IPS DF 6.9 (cell line): ENCODE measurements at regions not wholly inside any gene's neighbourhood (a gene's known extent, or its start where the extent isn't known, plus 50 kb on each side); places are given as distances from the start of the nearest gene placed in this dataset.

Experiments used
- DNase-seq: peaks from one replicate; pipeline ENCODE4 v3.0.0-alpha.2; 2013; ENCODE audit warnings: low read depth, low spot score
- H3K27ac ChIP-seq: one replicate; pipeline ENCODE4 v1.5.1; 2013; ENCODE audit warnings: low read length, control low read depth
- H3K27me3 ChIP-seq: 2 replicates; pipeline ENCODE4 v1.6.1; 2013; ENCODE audit warnings: mild to moderate bottlenecking, low read length; ENCODE audit not compliant: control insufficient read depth, insufficient read depth
- H3K36me3 ChIP-seq: 2 replicates; pipeline ENCODE4 v1.6.1; 2013; ENCODE audit warnings: low read length; ENCODE audit not compliant: control insufficient read depth, insufficient read depth
- H3K4me1 ChIP-seq: 2 replicates; pipeline ENCODE4 v1.6.1; 2013; ENCODE audit warnings: low read length; ENCODE audit not compliant: control insufficient read depth, insufficient read depth
- H3K4me3 ChIP-seq: 2 replicates; pipeline ENCODE4 v1.5.1; 2013; ENCODE audit warnings: mild to moderate bottlenecking, low read length
- H3K9me3 ChIP-seq: 2 replicates; pipeline ENCODE4 v1.6.1; 2013; ENCODE audit warnings: low read length, inconsistent platforms; ENCODE audit not compliant: control insufficient read depth, insufficient read depth
- WGBS: extraction: QIAGEN DNeasy Blood & Tissue Kit; methylation state at CpG from one replicate; pipeline ENCODE4 v1.1.7; 2013; ENCODE audit warnings: mixed read lengths, missing lambda C conversion rate; ENCODE audit not compliant: insufficient read length, insufficient coverage; 5-methylcytosine and 5-hydroxymethylcytosine counted together

DNA sequence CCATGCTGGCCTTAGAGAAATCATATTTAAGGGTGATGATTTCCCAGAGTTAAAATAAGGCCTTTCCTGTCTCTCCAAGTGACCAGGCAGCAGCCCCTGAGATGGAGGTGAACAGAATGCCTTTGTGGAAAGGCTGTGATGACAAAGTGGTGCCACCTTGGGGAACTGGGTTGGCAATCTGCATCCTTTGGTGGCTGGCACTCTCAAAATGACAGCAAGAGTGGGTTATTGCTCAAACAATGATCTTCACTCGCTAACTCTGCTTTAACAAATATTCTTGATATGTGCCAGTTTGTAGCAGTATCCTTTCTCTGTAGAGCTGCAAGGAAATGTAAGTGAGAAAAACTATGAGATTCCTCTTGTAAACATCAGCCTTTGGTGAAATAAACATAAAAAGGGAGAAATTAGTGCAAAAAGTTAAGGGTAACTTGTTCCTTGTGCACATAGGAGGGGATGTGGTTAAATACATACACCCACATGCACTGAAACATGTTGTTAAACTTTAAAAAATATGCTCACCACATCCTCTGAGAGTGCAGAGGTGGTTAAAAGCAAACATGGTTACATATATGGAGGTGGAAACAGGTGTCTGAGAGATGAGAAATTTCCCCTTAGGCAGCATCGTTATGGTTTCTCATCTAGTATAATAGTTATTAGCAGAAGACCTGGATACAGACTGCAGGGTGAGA is 373.4 kb upstream of the CTNND2 start:
- Histone ChIP-seq H3K4me3 (no peak overlapping the region), H3K36me3 (no peaks in the 10 kb centered on the region), H3K27ac (no peak overlapping the region), H3K27me3 (no peaks in the 10 kb centered on the region), H3K9me3 (no peaks in the 10 kb centered on the region), H3K4me1 (no peaks in the 10 kb centered on the region)
- no CpG with 5 or more reads among the region's 2 CpGs for WGBS
- no peak for DNase-seq

DNA sequence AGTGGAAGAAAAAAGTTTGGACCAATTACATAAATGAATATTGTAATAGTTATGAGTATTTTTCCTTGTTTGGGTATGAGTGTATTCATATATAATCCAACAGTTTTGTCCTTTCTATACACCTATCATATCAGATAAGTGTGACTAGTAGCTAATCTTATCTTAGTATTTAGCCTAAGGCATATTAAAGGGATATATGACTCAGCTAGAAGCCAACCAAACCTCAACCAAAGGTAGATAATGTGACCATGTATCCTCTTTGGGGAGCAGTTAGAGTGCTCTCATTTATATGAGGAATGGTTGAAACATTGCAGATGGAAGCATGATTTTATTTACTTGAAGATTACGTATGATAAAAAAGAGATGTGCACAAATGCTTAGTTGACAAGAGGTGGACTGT is 370.0 kb upstream of the CTNND2 start:
- no peaks in the 10 kb centered on the region for H3K4me1 ChIP-seq
- H3K4me3 ChIP-seq, result no peak overlapping the region
- DNase-seq, result no peak
- H3K27ac ChIP-seq, result no peak overlapping the region
- H3K9me3 ChIP-seq, result no peaks in the 10 kb centered on the region
- WGBS, result no CpG with 5 or more reads among the region's 1 CpG
- H3K36me3 ChIP-seq, result no peaks in the 10 kb centered on the region
- H3K27me3 ChIP-seq, result no peaks in the 10 kb centered on the region

DNA sequence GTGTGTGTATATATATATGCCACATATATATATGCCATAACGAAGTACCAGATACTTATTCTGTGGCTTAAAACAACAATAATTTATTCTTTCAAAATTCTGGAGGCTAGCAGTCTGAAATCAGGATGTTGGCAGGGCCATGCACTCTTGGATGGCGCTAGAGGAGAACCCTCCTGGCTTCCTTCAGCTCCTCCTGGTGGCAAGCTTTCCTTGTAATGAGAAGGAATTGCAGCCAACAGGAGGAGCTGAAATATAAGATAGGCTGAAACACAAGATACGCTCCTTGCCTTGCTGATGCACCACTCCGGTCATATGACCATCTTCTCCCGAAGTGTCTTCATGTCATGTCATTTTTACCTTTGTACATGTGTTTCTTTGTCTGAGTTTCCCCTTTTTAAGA is 368.1 kb upstream of the CTNND2 start:
- H3K27ac ChIP-seq, result no peak overlapping the region
- H3K4me1 ChIP-seq, result no peaks in the 10 kb centered on the region
- H3K9me3 ChIP-seq, result no peaks in the 10 kb centered on the region
- H3K27me3 ChIP-seq, result no peaks in the 10 kb centered on the region
- H3K4me3 ChIP-seq, result no peak overlapping the region
- WGBS, result no CpG with 5 or more reads among the region's 5 CpGs
- DNase-seq, result peak; percentile 47
- no peaks in the 10 kb centered on the region for H3K36me3 ChIP-seq

DNA sequence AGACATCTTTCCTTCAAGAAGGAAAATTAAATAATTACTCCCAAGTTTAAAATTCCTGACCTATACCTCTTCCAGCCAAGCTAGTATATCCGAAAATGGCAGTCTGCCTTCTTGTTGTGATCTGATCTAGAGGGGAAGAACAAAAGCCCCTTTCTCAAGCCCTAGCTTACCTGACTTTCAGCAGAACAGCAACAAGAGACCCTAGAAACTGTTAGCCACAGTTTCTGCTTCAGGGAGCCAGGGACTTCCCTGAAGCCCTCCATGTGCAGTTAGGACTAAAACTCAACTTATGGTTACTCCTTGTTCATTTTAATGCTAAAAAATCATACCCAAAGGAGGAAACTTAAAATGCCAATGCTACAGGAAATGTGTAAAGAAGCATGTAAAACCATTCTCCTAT is 366.7 kb upstream of the CTNND2 start:
- Histone ChIP-seq H3K4me3 (no peak overlapping the region), H3K4me1 (no peaks in the 10 kb centered on the region), H3K27ac (no peak overlapping the region), H3K36me3 (no peaks in the 10 kb centered on the region), H3K27me3 (no peaks in the 10 kb centered on the region), H3K9me3 (no peaks in the 10 kb centered on the region)
- WGBS, result no CpG with 5 or more reads among the region's 1 CpG
- no peak for DNase-seq

DNA sequence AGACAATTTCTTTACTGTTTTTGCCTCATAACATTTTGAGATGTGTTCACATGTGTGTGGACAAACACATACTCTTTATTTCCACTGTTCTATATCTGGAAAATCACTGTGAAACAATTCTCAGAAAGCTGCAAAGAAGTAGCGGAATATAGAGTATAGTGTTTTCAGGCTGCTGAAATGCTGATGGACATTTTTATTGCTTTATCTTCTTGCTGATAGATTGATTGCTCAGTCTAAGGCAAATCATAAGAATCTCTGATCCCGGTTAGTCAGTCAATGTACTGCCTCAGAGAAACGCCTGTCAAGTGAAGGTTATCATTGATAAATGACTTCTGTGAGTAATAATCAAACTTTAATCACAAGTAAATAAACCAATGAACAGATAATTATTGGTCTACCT is 364.9 kb upstream of the CTNND2 start:
- no peaks in the 10 kb centered on the region for H3K36me3 ChIP-seq
- no peaks in the 10 kb centered on the region for H3K9me3 ChIP-seq
- no peaks in the 10 kb centered on the region for H3K27me3 ChIP-seq
- WGBS, result no CpG with 5 or more reads among the region's 3 CpGs
- no peak overlapping the region for H3K4me3 ChIP-seq
- no peak for DNase-seq
- no peaks in the 10 kb centered on the region for H3K4me1 ChIP-seq
- H3K27ac ChIP-seq, result no peak overlapping the region

DNA sequence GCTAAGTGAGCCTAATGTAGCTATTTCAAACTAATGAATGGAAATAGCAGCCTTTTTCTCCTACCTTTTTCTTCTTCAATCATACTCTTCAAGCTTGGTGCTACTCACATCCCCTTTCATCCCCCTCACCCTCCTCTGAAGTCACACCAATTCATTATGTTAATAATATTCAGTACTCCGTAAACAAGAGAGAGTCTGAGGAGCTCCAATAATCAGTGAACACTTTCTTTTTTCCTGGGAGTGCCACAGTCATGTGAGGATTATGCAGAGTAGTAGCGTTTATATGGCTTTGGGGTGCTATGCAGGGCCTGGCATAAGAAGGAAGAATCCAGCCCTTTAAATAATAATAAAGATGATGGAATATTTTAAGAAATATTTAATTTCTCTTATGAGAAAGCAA is 354.3 kb upstream of the CTNND2 start:
- Histone ChIP-seq H3K27me3 (no peaks in the 10 kb centered on the region), H3K4me1 (no peaks in the 10 kb centered on the region), H3K4me3 (no peak overlapping the region), H3K9me3 (no peaks in the 10 kb centered on the region), H3K36me3 (no peaks in the 10 kb centered on the region), H3K27ac (no peak overlapping the region)
- no peak for DNase-seq
- no CpG with 5 or more reads among the region's 2 CpGs for WGBS

DNA sequence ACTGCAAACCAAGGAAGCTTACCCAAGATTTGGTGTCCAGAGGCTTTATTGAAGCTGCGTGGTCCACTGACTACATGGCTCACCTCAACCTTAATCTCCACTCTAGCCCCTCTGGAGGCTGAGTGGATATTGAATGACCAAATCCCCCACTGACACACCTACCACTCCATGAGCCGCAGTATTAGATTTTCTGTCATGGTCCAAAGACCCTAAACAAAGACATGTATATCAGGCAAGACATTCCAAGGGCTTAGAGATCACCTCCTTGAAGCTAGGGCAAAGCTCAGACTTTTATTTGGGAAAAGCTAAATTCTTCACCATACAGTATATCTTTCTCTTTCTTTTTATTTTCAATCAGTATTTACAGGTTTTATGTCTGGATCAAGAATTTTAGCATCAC is 346.2 kb upstream of the CTNND2 start:
- no CpG with 5 or more reads among the region's 2 CpGs for WGBS
- no peaks in the 10 kb centered on the region for H3K9me3 ChIP-seq
- H3K27ac ChIP-seq, result no peak overlapping the region
- H3K36me3 ChIP-seq, result no peaks in the 10 kb centered on the region
- no peaks in the 10 kb centered on the region for H3K27me3 ChIP-seq
- no peak for DNase-seq
- H3K4me3 ChIP-seq, result no peak overlapping the region
- no peaks in the 10 kb centered on the region for H3K4me1 ChIP-seq

DNA sequence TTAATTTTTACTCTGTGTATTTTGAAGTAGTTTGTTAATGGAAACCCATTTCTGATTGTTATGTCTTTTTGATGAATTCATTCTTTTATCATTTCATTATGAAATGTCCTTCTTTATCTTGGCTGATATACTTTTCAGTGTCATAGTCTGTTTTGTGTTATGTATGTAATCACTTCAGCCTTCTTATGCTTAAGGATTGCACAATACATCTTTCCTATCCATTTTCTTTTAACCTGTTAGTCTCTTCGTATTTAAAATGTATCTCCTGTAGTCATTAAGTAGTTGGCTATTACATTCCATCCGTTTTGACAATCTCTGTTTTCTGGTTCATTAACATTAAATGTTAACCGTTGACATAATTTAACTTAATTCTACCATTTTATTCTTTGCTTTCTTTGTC is 344.6 kb upstream of the CTNND2 start:
- no peaks in the 10 kb centered on the region for H3K9me3 ChIP-seq
- WGBS, result no CpG with 5 or more reads among the region's 3 CpGs
- H3K27me3 ChIP-seq, result no peaks in the 10 kb centered on the region

DNA sequence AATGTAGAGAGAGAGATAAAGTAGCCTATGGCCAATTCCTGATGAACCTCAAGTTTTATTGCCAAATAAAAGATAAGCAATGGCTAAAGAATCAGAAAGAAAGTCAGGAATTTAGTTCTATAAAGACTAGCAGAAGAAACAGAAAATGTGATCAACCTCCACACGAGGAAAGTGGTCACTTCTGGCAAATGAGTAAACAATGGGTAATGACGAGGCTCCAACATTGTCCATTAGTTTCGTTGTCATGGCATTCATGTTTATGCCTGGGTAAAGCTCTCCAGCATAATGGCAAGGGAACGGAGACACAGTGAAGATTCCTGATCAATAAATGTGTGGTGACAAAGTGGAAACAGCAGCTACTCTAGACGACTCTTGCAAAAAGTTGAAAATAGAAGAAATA is 341.8 kb upstream of the CTNND2 start:
- H3K4me1 ChIP-seq, result no peaks in the 10 kb centered on the region
- no peak overlapping the region for H3K4me3 ChIP-seq
- H3K36me3 ChIP-seq, result no peaks in the 10 kb centered on the region
- DNase-seq, result no peak
- no CpG with 5 or more reads among the region's 5 CpGs for WGBS
- H3K27me3 ChIP-seq, result no peaks in the 10 kb centered on the region
- H3K27ac ChIP-seq, result no peak overlapping the region
- H3K9me3 ChIP-seq, result no peaks in the 10 kb centered on the region

More for the DNA sequence above, 344.6 kb upstream of the CTNND2 start:
- DNase-seq, result no peak
- H3K36me3 ChIP-seq, result no peaks in the 10 kb centered on the region
- H3K4me1 ChIP-seq, result no peaks in the 10 kb centered on the region
- H3K4me3 ChIP-seq, result no peak overlapping the region
- H3K27ac ChIP-seq, result no peak overlapping the region

DNA sequence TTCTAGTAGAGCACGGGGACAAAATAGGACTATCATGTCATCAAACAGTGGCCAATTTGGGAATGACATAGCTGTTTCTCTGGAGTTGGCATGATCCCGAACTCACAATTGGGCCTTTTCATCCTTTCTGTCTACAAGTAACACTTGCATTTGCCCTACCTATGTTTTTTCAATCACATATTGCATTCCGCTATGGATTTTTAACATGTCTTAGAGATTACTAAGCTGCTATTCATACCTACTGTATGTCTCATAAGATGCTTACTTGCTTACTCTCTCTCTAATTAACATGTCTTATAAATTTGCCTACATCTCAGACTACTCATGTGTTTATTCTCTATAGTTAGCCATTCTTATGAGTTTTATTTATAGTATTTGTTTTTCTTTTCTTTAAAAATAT is 341.2 kb upstream of the CTNND2 start:
- no peaks in the 10 kb centered on the region for H3K4me1 ChIP-seq
- no peaks in the 10 kb centered on the region for H3K9me3 ChIP-seq
- H3K4me3 ChIP-seq, result no peak overlapping the region
- H3K27me3 ChIP-seq, result no peaks in the 10 kb centered on the region
- H3K36me3 ChIP-seq, result no peaks in the 10 kb centered on the region
- no peak overlapping the region for H3K27ac ChIP-seq
- DNase-seq, result no peak
- WGBS, result no CpG with 5 or more reads among the region's 3 CpGs
